ENCODE measurements at regions not wholly inside any gene's neighbourhood (a gene's known extent, or its start where the extent isn't known, plus 50 kb on each side); places are given as distances from the start of the nearest gene placed in this dataset.

DNA sequence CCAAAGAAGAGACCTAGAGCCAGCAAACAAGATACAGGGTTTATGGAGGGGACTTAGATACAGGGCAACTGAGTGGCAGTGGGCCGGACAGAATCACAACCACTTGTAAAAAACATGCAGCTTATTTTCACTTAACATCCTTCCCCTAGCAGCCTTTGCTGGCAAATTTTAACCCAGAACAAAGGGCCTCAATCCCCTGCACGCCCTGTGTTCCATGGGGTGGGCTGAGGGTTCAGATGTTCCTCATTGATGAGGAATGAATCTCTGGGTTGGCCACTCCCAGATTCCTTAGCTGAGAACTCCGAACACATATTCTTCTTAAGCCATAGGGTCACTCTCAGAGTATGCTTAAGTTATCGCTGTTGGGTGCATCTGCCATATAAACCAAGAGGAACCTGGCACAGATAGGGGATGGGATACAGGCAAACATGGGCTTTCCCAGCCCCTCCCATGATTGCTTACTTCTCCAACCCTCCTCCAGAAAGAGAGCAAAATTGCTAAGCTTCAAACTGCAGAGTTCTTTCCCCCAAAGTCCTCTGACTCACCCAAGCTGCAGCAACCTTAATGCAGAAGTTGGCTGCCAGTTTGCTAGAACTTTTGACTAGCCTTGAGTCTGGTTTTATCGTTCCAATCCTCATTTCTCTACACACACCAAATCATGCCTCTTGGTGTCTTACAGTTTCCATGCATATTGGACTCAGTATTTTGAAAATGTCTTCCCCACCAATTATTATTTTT is 146.9 kb downstream of the CD47 start:
- TF ChIP-seq EZH2 (IDR thresholded peaks at IDR 0.05; ENCODE audit: low read length, unreplicated experiment) (no peak), EZH2phosphoT487 (IDR thresholded peaks at IDR 0.05; ENCODE audit: borderline replicate concordance, low read length) (no peak)
- TF ChIP-seq, protein P1, sequence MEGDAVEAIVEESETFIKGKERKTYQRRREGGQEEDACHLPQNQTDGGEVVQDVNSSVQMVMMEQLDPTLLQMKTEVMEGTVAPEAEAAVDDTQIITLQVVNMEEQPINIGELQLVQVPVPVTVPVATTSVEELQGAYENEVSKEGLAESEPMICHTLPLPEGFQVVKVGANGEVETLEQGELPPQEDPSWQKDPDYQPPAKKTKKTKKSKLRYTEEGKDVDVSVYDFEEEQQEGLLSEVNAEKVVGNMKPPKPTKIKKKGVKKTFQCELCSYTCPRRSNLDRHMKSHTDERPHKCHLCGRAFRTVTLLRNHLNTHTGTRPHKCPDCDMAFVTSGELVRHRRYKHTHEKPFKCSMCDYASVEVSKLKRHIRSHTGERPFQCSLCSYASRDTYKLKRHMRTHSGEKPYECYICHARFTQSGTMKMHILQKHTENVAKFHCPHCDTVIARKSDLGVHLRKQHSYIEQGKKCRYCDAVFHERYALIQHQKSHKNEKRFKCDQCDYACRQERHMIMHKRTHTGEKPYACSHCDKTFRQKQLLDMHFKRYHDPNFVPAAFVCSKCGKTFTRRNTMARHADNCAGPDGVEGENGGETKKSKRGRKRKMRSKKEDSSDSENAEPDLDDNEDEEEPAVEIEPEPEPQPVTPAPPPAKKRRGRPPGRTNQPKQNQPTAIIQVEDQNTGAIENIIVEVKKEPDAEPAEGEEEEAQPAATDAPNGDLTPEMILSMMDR (conservative IDR thresholded peaks at IDR 0.05; ENCODE audit: low read depth, low read length), result no peak

Measured in PC-3 (cell line).